ENCODE measurements at regions not wholly inside any gene's neighbourhood (a gene's known extent, or its start where the extent isn't known, plus 50 kb on each side); places are given as distances from the start of the nearest gene placed in this dataset.

- no peak for TF ChIP-seq CEBPB (IDR thresholded peaks at IDR 0.05)
- TF ChIP-seq CREB1 (IDR thresholded peaks at IDR 0.05; ENCODE audit: low read depth) = no peak
- TF ChIP-seq, protein P1, sequence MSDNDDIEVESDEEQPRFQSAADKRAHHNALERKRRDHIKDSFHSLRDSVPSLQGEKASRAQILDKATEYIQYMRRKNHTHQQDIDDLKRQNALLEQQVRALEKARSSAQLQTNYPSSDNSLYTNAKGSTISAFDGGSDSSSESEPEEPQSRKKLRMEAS (IDR thresholded peaks at IDR 0.05) = no peak
- no peak for TF ChIP-seq TEAD4 (IDR thresholded peaks at IDR 0.05)
- TF ChIP-seq REST (IDR thresholded peaks at IDR 0.05; ENCODE audit: low read depth) = no peak
- no peak for TF ChIP-seq TAF1 (IDR thresholded peaks at IDR 0.05; ENCODE audit: low read depth)
These were observed 94.7 kb upstream of the SMYD2 start for GRCh38 chr1:214186103-214186824.
